Astrocyte (in vitro differentiated cells and primary cell): ENCODE measurements at regions not wholly inside any gene's neighbourhood (a gene's known extent, or its start where the extent isn't known, plus 50 kb on each side); places are given as distances from the start of the nearest gene placed in this dataset.

Experiments
- DNase-seq: peaks from one replicate; pipeline ENCODE4 v3.0.0-alpha.2; 2010; ENCODE audit warnings: low read depth
- FAIRE-seq: peaks from 2 replicates; lab custom pipeline; 2011; peaks lifted over from hg19 to GRCh38; lab: Jason Lieb, UNC
- H2AFZ ChIP-seq: 2 replicates; pipeline ENCODE4 v1.6.0; 2012; ENCODE audit warnings: low read depth, low read length, inconsistent platforms
- H3K27ac ChIP-seq: 2 replicates; pipeline ENCODE4 v1.5.1; 2011; ENCODE audit warnings: low read depth, low read length, inconsistent platforms
- H3K27me3 ChIP-seq: 2 replicates; pipeline ENCODE4 v1.6.0; 2011; ENCODE audit warnings: low read length, inconsistent platforms; ENCODE audit not compliant: insufficient read depth
- H3K36me3 ChIP-seq: 2 replicates; pipeline ENCODE4 v1.5.1; 2011; ENCODE audit warnings: low read length, inconsistent platforms; ENCODE audit not compliant: insufficient read depth
- H3K4me1 ChIP-seq: 2 replicates; pipeline ENCODE4 v1.5.1; 2011; ENCODE audit warnings: low read length, inconsistent platforms; ENCODE audit not compliant: insufficient read depth
- H3K4me2 ChIP-seq: 2 replicates; pipeline ENCODE4 v1.6.0; 2012; ENCODE audit warnings: low read length, inconsistent platforms
- H3K4me3 ChIP-seq: 2 replicates; pipeline ENCODE4 v1.5.1; 2011; ENCODE audit warnings: low read depth, mild to moderate bottlenecking, low read length, inconsistent platforms; ENCODE audit not compliant: insufficient read depth
- H3K79me2 ChIP-seq: 2 replicates; pipeline ENCODE4 v1.6.0; 2012; ENCODE audit warnings: mild to moderate bottlenecking, low read length, inconsistent platforms; ENCODE audit not compliant: insufficient read depth
- H3K9ac ChIP-seq: 2 replicates; pipeline ENCODE4 v1.6.0; 2012; ENCODE audit warnings: mild to moderate bottlenecking, low read length, inconsistent platforms
- H3K9me3 ChIP-seq: 2 replicates; pipeline ENCODE4 v1.5.1; 2012; ENCODE audit warnings: low read depth, mild to moderate bottlenecking, low read length, inconsistent platforms; ENCODE audit not compliant: insufficient read depth
- H4K20me1 ChIP-seq: 2 replicates; pipeline ENCODE4 v1.6.0; 2012; ENCODE audit warnings: low read length, inconsistent platforms; ENCODE audit not compliant: insufficient read depth
- H3K27ac Mint-ChIP-seq: one replicate; pipeline ENCODE4 v1.8.0; 2021; ENCODE audit warnings: mild to moderate bottlenecking, mixed read lengths; ENCODE audit not compliant: unreplicated experiment
- H3K27me3 Mint-ChIP-seq: one replicate; pipeline ENCODE4 v1.8.0; 2021; ENCODE audit warnings: low read depth, mixed read lengths; ENCODE audit not compliant: unreplicated experiment
- H3K36me3 Mint-ChIP-seq: one replicate; pipeline ENCODE4 v1.8.0; 2021; ENCODE audit warnings: low read depth, mixed read lengths; ENCODE audit not compliant: unreplicated experiment
- H3K4me1 Mint-ChIP-seq: one replicate; pipeline ENCODE4 v1.8.0; 2021; ENCODE audit warnings: low read depth, mixed read lengths; ENCODE audit not compliant: unreplicated experiment
- H3K4me3 Mint-ChIP-seq: one replicate; pipeline ENCODE4 v1.8.0; 2021; ENCODE audit warnings: mild to moderate bottlenecking, moderate library complexity, mixed read lengths; ENCODE audit not compliant: unreplicated experiment
- H3K9me3 Mint-ChIP-seq: one replicate; pipeline ENCODE4 v1.8.0; 2021; ENCODE audit warnings: mild to moderate bottlenecking, mixed read lengths; ENCODE audit not compliant: unreplicated experiment
- CTCF ChIP-seq: IDR thresholded peaks from 2 replicates; pipeline ENCODE4 v1.5.1; 2011; ENCODE audit warnings: low read depth, mild to moderate bottlenecking, inconsistent platforms, low read length, moderate library complexity; ENCODE audit not compliant: insufficient read depth
- EZH2 ChIP-seq: IDR thresholded peaks from 2 replicates; pipeline ENCODE4 v1.6.1; 2012; ENCODE audit warnings: mild to moderate bottlenecking, low read length, inconsistent platforms; ENCODE audit not compliant: insufficient read depth

GRCh38 chr1:55334160-55334559 is 119.0 kb upstream of the USP24 start:
- no peak overlapping the region for H3K4me3 ChIP-seq
- no peak overlapping the region for H3K27ac Mint-ChIP-seq
- FAIRE-seq (no peak), DNase-seq (no peak)
- no peak overlapping the region for H3K4me3 Mint-ChIP-seq
- TF ChIP-seq EZH2 (no peak), CTCF (no peak)
- no peaks in the 10 kb centered on the region for H3K9me3 ChIP-seq
- H3K9ac ChIP-seq, result no peak overlapping the region
- H3K27me3 ChIP-seq, result no peaks in the 10 kb centered on the region
- no peaks in the 10 kb centered on the region for H4K20me1 ChIP-seq
- H3K36me3 Mint-ChIP-seq, result no peaks in the 10 kb centered on the region
- H3K4me2 ChIP-seq, result no peak overlapping the region
- no peaks in the 10 kb centered on the region for H3K36me3 ChIP-seq
- H3K4me1 Mint-ChIP-seq, result no peaks in the 10 kb centered on the region
- no peaks in the 10 kb centered on the region for H3K79me2 ChIP-seq
- peak overlapping the region; percentile 48 for H2AFZ ChIP-seq
- H3K27me3 Mint-ChIP-seq, result peaks cover 34% of the 10 kb centered on the region
- no peak overlapping the region for H3K27ac ChIP-seq
- H3K9me3 Mint-ChIP-seq, result no peaks in the 10 kb centered on the region
- H3K4me1 ChIP-seq, result peaks cover 6% of the 10 kb centered on the region

- Histone ChIP-seq H3K36me3 (no peaks in the 10 kb centered on the region), H3K4me1 (peaks cover 6% of the 10 kb centered on the region), H3K4me2 (no peak overlapping the region), H4K20me1 (no peaks in the 10 kb centered on the region), H3K27me3 (no peaks in the 10 kb centered on the region), H2AFZ (no peak overlapping the region), H3K9ac (no peak overlapping the region), H3K9me3 (no peaks in the 10 kb centered on the region), H3K79me2 (no peaks in the 10 kb centered on the region), H3K4me3 (no peak overlapping the region), H3K27ac (no peak overlapping the region)
- no peaks in the 10 kb centered on the region for H3K9me3 Mint-ChIP-seq
- DNase-seq, result no peak
- H3K27ac Mint-ChIP-seq, result no peak overlapping the region
- TF ChIP-seq EZH2 (no peak), CTCF (no peak)
- no peak overlapping the region for H3K4me3 Mint-ChIP-seq
- no peaks in the 10 kb centered on the region for H3K4me1 Mint-ChIP-seq
- peaks cover 37% of the 10 kb centered on the region for H3K27me3 Mint-ChIP-seq
- no peak for FAIRE-seq
- no peaks in the 10 kb centered on the region for H3K36me3 Mint-ChIP-seq
These were observed 118.3 kb upstream of the USP24 start for GRCh38 chr1:55333461-55333860.

- Mint-ChIP-seq H3K4me3 (no peak overlapping the region), H3K9me3 (no peaks in the 10 kb centered on the region), H3K27me3 (peaks cover 50% of the 10 kb centered on the region), H3K4me1 (no peaks in the 10 kb centered on the region), H3K27ac (no peak overlapping the region), H3K36me3 (no peaks in the 10 kb centered on the region)
- DNase-seq (no peak), FAIRE-seq (no peak)
- TF ChIP-seq EZH2 (no peak), CTCF (no peak)
- no peaks in the 10 kb centered on the region for H4K20me1 ChIP-seq
- H3K27me3 ChIP-seq, result no peaks in the 10 kb centered on the region
- H3K4me3 ChIP-seq, result no peak overlapping the region
- no peak overlapping the region for H3K9ac ChIP-seq
- H3K79me2 ChIP-seq, result no peaks in the 10 kb centered on the region
- H3K9me3 ChIP-seq, result no peaks in the 10 kb centered on the region
- H3K27ac ChIP-seq, result no peak overlapping the region
- H2AFZ ChIP-seq, result no peak overlapping the region
- H3K4me1 ChIP-seq, result peaks cover 6% of the 10 kb centered on the region
- H3K36me3 ChIP-seq, result no peaks in the 10 kb centered on the region
- H3K4me2 ChIP-seq, result no peak overlapping the region
These were observed 116.2 kb upstream of the USP24 start for GRCh38 chr1:55331351-55331750.
